Urothelium cell line (cell line): ENCODE measurements at regions not wholly inside any gene's neighbourhood (a gene's known extent, or its start where the extent isn't known, plus 50 kb on each side); places are given as distances from the start of the nearest gene placed in this dataset.
"Not testable (repeated sequence)": the region's sequence is repeated elsewhere in the genome, so short reads cannot be mapped to it uniquely, and the experiment has no call there.

ENCODE experiments used
- DNase-seq: peaks from one replicate; pipeline ENCODE4 v3.0.0; 2011; ENCODE audit warnings: low spot score, mixed read lengths
- FAIRE-seq: peaks from 2 replicates; lab custom pipeline; 2011; peaks lifted over from hg19 to GRCh38; lab: Jason Lieb, UNC

GRCh38 chr3:125910851-125911250 is 58.1 kb upstream of the ROPN1B start:
- DNase-seq, FAIRE-seq: not testable (repeated sequence)

- FAIRE-seq, DNase-seq: not testable (repeated sequence)
Measured at GRCh38 chr3:125914608-125915436, 54.2 kb upstream of the ROPN1B start.

- FAIRE-seq: not testable (repeated sequence)
- DNase-seq: peak; percentile 8
Measured at GRCh38 chr3:125915437-125915787, 53.6 kb upstream of the ROPN1B start.

- not testable (repeated sequence) for FAIRE-seq
Measured at GRCh38 chr3:125915792-125916375, 53.1 kb upstream of the ROPN1B start.

GRCh38 chr3:125916376-125916978 is 52.5 kb upstream of the ROPN1B start:
- peak; percentile 93 for DNase-seq

More at GRCh38 chr3:125915792-125916375, 53.1 kb upstream of the ROPN1B start:
- DNase-seq: peak; percentile 90

GRCh38 chr3:125917020-125917549 is 51.9 kb upstream of the ROPN1B start:
- DNase-seq, FAIRE-seq: not testable (repeated sequence)

More at GRCh38 chr3:125916376-125916978, 52.5 kb upstream of the ROPN1B start:
- no peak for FAIRE-seq

- not testable (repeated sequence) for DNase-seq
Measured at GRCh38 chr3:125918024-125918423, 51.0 kb upstream of the ROPN1B start.

GRCh38 chr3:125918451-125918850 is 50.5 kb upstream of the ROPN1B start:
- DNase-seq, FAIRE-seq: not testable (repeated sequence)

More at GRCh38 chr3:125918024-125918423, 51.0 kb upstream of the ROPN1B start:
- FAIRE-seq: not testable (repeated sequence)

- not testable (repeated sequence) for DNase-seq, FAIRE-seq
Measured at GRCh38 chr3:125918866-125919265, 50.1 kb upstream of the ROPN1B start.
